Mesenchymal stem cell (in vitro differentiated cells and primary cell): ENCODE measurements at regions not wholly inside any gene's neighbourhood (a gene's known extent, or its start where the extent isn't known, plus 50 kb on each side); places are given as distances from the start of the nearest gene placed in this dataset.
A peak's percentile ranks its signal among the peaks of the same experiment; 100 is the strongest.

Experiments
- DNase-seq: peaks from one replicate; pipeline ENCODE4 v3.0.0-alpha.2; 2013
- H2AFZ ChIP-seq: one replicate; pipeline ENCODE4 v1.6.1; 2013; ENCODE audit warnings: low read depth, mild to moderate bottlenecking, control low read depth, inconsistent platforms, low read length, moderate library complexity
- H2AK5ac ChIP-seq: 2 replicates; pipeline ENCODE4 v1.6.1; 2013; ENCODE audit warnings: low read length, moderate library complexity, mild to moderate bottlenecking, inconsistent platforms; ENCODE audit not compliant: severe bottlenecking
- H2BK120ac ChIP-seq: one replicate; pipeline ENCODE4 v1.6.1; 2013; ENCODE audit warnings: low read depth, mild to moderate bottlenecking, inconsistent platforms, low read length, moderate library complexity
- H2BK12ac ChIP-seq, 2 experiments: one replicate each; pipeline ENCODE4 v1.6.1; 2013; ENCODE audit warnings: inconsistent platforms in 2 of 2, low read length in 2 of 2, mild to moderate bottlenecking in 2 of 2, moderate library complexity in 2 of 2, control low read depth in 1 of 2
- H2BK15ac ChIP-seq: one replicate; pipeline ENCODE4 v1.6.1; 2013; ENCODE audit warnings: mild to moderate bottlenecking, low read depth, inconsistent platforms; ENCODE audit not compliant: poor library complexity, severe bottlenecking
- H2BK5ac ChIP-seq: 2 replicates; pipeline ENCODE4 v1.6.1; 2013; ENCODE audit warnings: low read depth, mild to moderate bottlenecking, low read length, control low read depth, inconsistent platforms; ENCODE audit not compliant: poor library complexity, severe bottlenecking
- H3K14ac ChIP-seq, 2 experiments: one replicate each; pipeline ENCODE4 v1.6.1; 2013; ENCODE audit warnings: inconsistent platforms in 2 of 2, low read length in 2 of 2, control low read depth in 1 of 2, mild to moderate bottlenecking in 1 of 2, moderate library complexity in 1 of 2
- H3K18ac ChIP-seq, 2 experiments: one replicate each; pipeline ENCODE4 v1.6.1; 2013; ENCODE audit warnings: inconsistent platforms in 2 of 2, low read length in 2 of 2, control low read depth in 1 of 2, low read depth in 1 of 2, mild to moderate bottlenecking in 1 of 2
- H3K23ac ChIP-seq, 2 experiments: one replicate each; pipeline ENCODE4 v1.6.1; 2013; ENCODE audit warnings: inconsistent platforms in 2 of 2, low read length in 2 of 2, mild to moderate bottlenecking in 2 of 2, moderate library complexity in 2 of 2, control low read depth in 1 of 2
- H3K27ac ChIP-seq: 2 replicates; pipeline ENCODE4 v1.5.1; 2013; ENCODE audit warnings: mild to moderate bottlenecking, moderate library complexity, low read length, control low read depth, inconsistent platforms; ENCODE audit not compliant: poor library complexity, severe bottlenecking
- H3K27me3 ChIP-seq, 2 experiments: 2 replicates each; pipeline versions ENCODE4 v1.6.1 to v1.7.0; 2013; ENCODE audit warnings: low read length in 2 of 2, mild to moderate bottlenecking in 2 of 2, moderate library complexity in 2 of 2, control low read depth in 1 of 2, inconsistent platforms in 1 of 2; ENCODE audit not compliant: control insufficient read depth in 1 of 2, insufficient read depth in 1 of 2
- H3K36me3 ChIP-seq, 2 experiments: 2 replicates each; pipeline versions ENCODE4 v1.6.1 to v1.7.0; 2013; ENCODE audit warnings: low read length in 2 of 2, control low read depth in 1 of 2, inconsistent platforms in 1 of 2, low read depth in 1 of 2, mild to moderate bottlenecking in 1 of 2; ENCODE audit not compliant: insufficient read depth in 2 of 2, control insufficient read depth in 1 of 2
- H3K4ac ChIP-seq, 2 experiments: one replicate each; pipeline ENCODE4 v1.6.1; 2013; ENCODE audit warnings: inconsistent platforms in 2 of 2, low read length in 2 of 2, mild to moderate bottlenecking in 2 of 2, moderate library complexity in 2 of 2, control low read depth in 1 of 2, low read depth in 1 of 2
- H3K4me1 ChIP-seq: 2 replicates; pipeline ENCODE4 v1.6.1; 2013; ENCODE audit warnings: low read depth, low read length, control low read depth; ENCODE audit not compliant: control insufficient read depth, insufficient read depth
- H3K4me2 ChIP-seq: 2 replicates; pipeline ENCODE4 v1.6.1; 2013; ENCODE audit warnings: low read length, mild to moderate bottlenecking, inconsistent platforms; ENCODE audit not compliant: poor library complexity, severe bottlenecking
- H3K4me3 ChIP-seq, 2 experiments: 2 replicates each; pipeline versions ENCODE4 v1.5.1 to v1.7.0; 2013; ENCODE audit warnings: low read length in 2 of 2, mild to moderate bottlenecking in 2 of 2, control low read depth in 1 of 2, low read depth in 1 of 2; ENCODE audit not compliant: insufficient read depth in 1 of 2
- H3K79me1 ChIP-seq: replicated peaks from 2 replicates; pipeline ENCODE4 v1.6.1; 2013; ENCODE audit warnings: mild to moderate bottlenecking, control low read depth, low read length, inconsistent platforms; ENCODE audit not compliant: poor library complexity, severe bottlenecking
- H3K9ac ChIP-seq: 2 replicates; pipeline ENCODE4 v1.7.0; 2013; ENCODE audit warnings: mild to moderate bottlenecking, low read length, moderate library complexity
- H3K9me3 ChIP-seq: 2 replicates; pipeline ENCODE4 v1.7.0; 2013; ENCODE audit warnings: mild to moderate bottlenecking, low read length; ENCODE audit not compliant: control insufficient read depth
- H4K8ac ChIP-seq: one replicate; pipeline ENCODE4 v1.6.1; 2013; ENCODE audit warnings: inconsistent platforms, mild to moderate bottlenecking, low read length, moderate library complexity
- H4K91ac ChIP-seq: one replicate; pipeline ENCODE4 v1.6.1; 2013; ENCODE audit warnings: mild to moderate bottlenecking, low read length, inconsistent platforms
- WGBS: methylation state at CpG from one replicate; pipeline ENCODE4 v1.1.7; 2013; ENCODE audit warnings: mixed read lengths; 5-methylcytosine and 5-hydroxymethylcytosine counted together

GRCh38 chr9:82600536-82601292 is 462.2 kb downstream of the RASEF start:
- Histone ChIP-seq H2AFZ (peak overlapping the region; percentile 27), H4K91ac (peak overlapping the region; percentile 19), H2BK120ac (peak overlapping the region; percentile 44), H3K18ac (peak overlapping the region; percentile 52 to 88), H2BK12ac (peak overlapping the region; percentile 73 to 100), H3K9ac (no peak overlapping the region), H3K36me3 (no peaks in the 10 kb centered on the region), H2BK15ac (peak overlapping the region; percentile 36), H3K14ac (peak overlapping the region in 1 of 2 experiments; percentile 84), H3K27ac (no peak overlapping the region), H3K4me2 (no peak overlapping the region), H3K4ac (peak overlapping the region in 1 of 2 experiments; percentile 99), H3K4me3 (no peak overlapping the region), H2AK5ac (no peak overlapping the region), H3K79me1 (no peaks in the 10 kb centered on the region), H4K8ac (peak overlapping the region; percentile 66), H3K4me1 (no peaks in the 10 kb centered on the region), H3K9me3 (no peaks in the 10 kb centered on the region), H3K27me3 (no peaks in the 10 kb centered on the region), H3K23ac (peak overlapping the region in 1 of 2 experiments; percentile 72), H2BK5ac (no peak overlapping the region)
- 43% methylated on average over 10 of the region's 10 CpGs for WGBS
- DNase-seq, result no peak

- Histone ChIP-seq H3K4ac (no peak overlapping the region), H3K14ac (no peak overlapping the region), H3K4me3 (no peak overlapping the region), H2BK15ac (peak overlapping the region; percentile 36), H4K91ac (no peak overlapping the region), H3K36me3 (no peaks in the 10 kb centered on the region), H2BK120ac (peak overlapping the region; percentile 44), H2BK5ac (no peak overlapping the region), H3K9ac (no peak overlapping the region), H2AFZ (no peak overlapping the region), H3K27me3 (no peaks in the 10 kb centered on the region), H4K8ac (peak overlapping the region; percentile 66), H3K79me1 (no peaks in the 10 kb centered on the region), H2AK5ac (no peak overlapping the region), H3K9me3 (no peaks in the 10 kb centered on the region), H3K27ac (no peak overlapping the region), H2BK12ac (peak overlapping the region; percentile 73 to 100), H3K23ac (peak overlapping the region in 1 of 2 experiments; percentile 72), H3K18ac (peak overlapping the region; percentile 52 to 80), H3K4me2 (no peak overlapping the region), H3K4me1 (no peaks in the 10 kb centered on the region)
- DNase-seq, result peak; percentile 83
- 34% methylated on average over 2 of the region's 2 CpGs for WGBS
Measured at GRCh38 chr9:82601293-82601771, 461.6 kb downstream of the RASEF start.

- Histone ChIP-seq H3K23ac (no peak overlapping the region), H2BK120ac (no peak overlapping the region), H3K14ac (no peak overlapping the region), H4K8ac (no peak overlapping the region), H3K36me3 (no peaks in the 10 kb centered on the region), H4K91ac (no peak overlapping the region), H3K18ac (no peak overlapping the region), H2BK15ac (no peak overlapping the region), H3K79me1 (no peaks in the 10 kb centered on the region), H3K4me3 (no peak overlapping the region), H2BK5ac (no peak overlapping the region), H3K4me2 (no peak overlapping the region), H2BK12ac (no peak overlapping the region), H3K9ac (no peak overlapping the region), H3K9me3 (no peaks in the 10 kb centered on the region), H2AK5ac (no peak overlapping the region), H3K27ac (no peak overlapping the region), H2AFZ (no peak overlapping the region), H3K27me3 (peaks cover 5 to 14% of the 10 kb centered on the region in 2 experiments), H3K4me1 (no peaks in the 10 kb centered on the region), H3K4ac (no peak overlapping the region)
- 52% methylated on average over 3 of the region's 3 CpGs for WGBS
- peak; percentile 72 for DNase-seq
Measured at GRCh38 chr9:82604947-82605656, 457.8 kb downstream of the RASEF start.

- Histone ChIP-seq H3K27me3 (peaks cover 5 to 14% of the 10 kb centered on the region in 2 experiments), H3K4me3 (no peak overlapping the region), H4K8ac (no peak overlapping the region), H3K18ac (no peak overlapping the region), H4K91ac (no peak overlapping the region), H3K4ac (no peak overlapping the region), H3K14ac (no peak overlapping the region), H2BK5ac (no peak overlapping the region), H3K9ac (no peak overlapping the region), H3K79me1 (no peaks in the 10 kb centered on the region), H2BK120ac (no peak overlapping the region), H2BK12ac (peak overlapping the region in 1 of 2 experiments; percentile 57), H2AFZ (no peak overlapping the region), H3K4me1 (no peaks in the 10 kb centered on the region), H3K23ac (no peak overlapping the region), H3K4me2 (no peak overlapping the region), H3K9me3 (no peaks in the 10 kb centered on the region), H2AK5ac (no peak overlapping the region), H3K27ac (no peak overlapping the region), H3K36me3 (no peaks in the 10 kb centered on the region), H2BK15ac (no peak overlapping the region)
- DNase-seq, result no peak
Measured at GRCh38 chr9:82605657-82606031, 457.3 kb downstream of the RASEF start.
